OCI-LY7 (cell line): ENCODE measurements at regions not wholly inside any gene's neighbourhood (a gene's known extent, or its start where the extent isn't known, plus 50 kb on each side); places are given as distances from the start of the nearest gene placed in this dataset.

Experiments
- BruUV-seq: library from RNA; stranded (reverse); fragments of 400-500 nt; replicated peaks from 2 replicates; lab custom pipeline; 2021; lab: Mats Ljungman, UMichigan
- CTCF ChIA-PET: fragments of 300-600 bp; sonication (Branson Sonifier 250); formaldehyde crosslinking; loops from one replicate; lab custom pipeline; 2022; ENCODE audit warnings: antibody characterized with exemption; ENCODE audit not compliant: unreplicated experiment; lab: Charles Lee
- POLR2A ChIA-PET: fragments of 300-600 bp; sonication (Branson Sonifier 250); formaldehyde crosslinking; loops from one replicate; lab custom pipeline; 2022; ENCODE audit warnings: antibody characterized with exemption; lab: Charles Lee
- DNase-seq: peaks from one replicate; pipeline ENCODE4 v3.0.0-alpha.2; 2015; ENCODE audit warnings: low spot score
- H2AFZ ChIP-seq: fragments of 200-600 bp; sonication (generic), shearing (Covaris generic); 2 replicates; pipeline ENCODE4 v1.6.1; 2014; ENCODE audit warnings: mild to moderate bottlenecking, antibody characterized with exemption, low read length, moderate library complexity
- H3K27ac ChIP-seq: fragments of 200-600 bp; sonication (generic); 2 replicates; pipeline ENCODE4 v1.5.1; 2014; ENCODE audit warnings: mixed run types, low read depth, mild to moderate bottlenecking, moderate library complexity, low read length, inconsistent platforms; ENCODE audit not compliant: poor library complexity, severe bottlenecking
- H3K36me3 ChIP-seq: fragments of 200-600 bp; sonication (generic); 2 replicates; pipeline ENCODE4 v1.6.1; 2014; ENCODE audit warnings: mild to moderate bottlenecking, antibody characterized with exemption, low read length, moderate library complexity, mixed read lengths; ENCODE audit not compliant: insufficient read depth
- H3K4me1 ChIP-seq: fragments of 200-600 bp; sonication (generic); 2 replicates; pipeline ENCODE4 v1.5.1; 2014; ENCODE audit warnings: mild to moderate bottlenecking, low read length; ENCODE audit not compliant: insufficient read depth, poor library complexity, severe bottlenecking
- H3K4me2 ChIP-seq: fragments of 200-600 bp; sonication (generic); 2 replicates; pipeline ENCODE4 v1.6.1; 2014; ENCODE audit warnings: mild to moderate bottlenecking, low read length
- H3K4me3 ChIP-seq: fragments of 200-600 bp; sonication (generic); 2 replicates; pipeline ENCODE4 v1.5.1; 2014; ENCODE audit warnings: mild to moderate bottlenecking, low read depth, low read length; ENCODE audit not compliant: poor library complexity, severe bottlenecking
- H3K79me2 ChIP-seq: fragments of 200-600 bp; sonication (generic); 2 replicates; pipeline ENCODE4 v1.6.1; 2016; ENCODE audit warnings: low read depth, mild to moderate bottlenecking, low read length, moderate library complexity, mixed read lengths; ENCODE audit not compliant: insufficient read depth
- H3K9me2 ChIP-seq: fragments of 200-600 bp; sonication (generic); 2 replicates; pipeline ENCODE4 v1.6.1; 2016; ENCODE audit warnings: mild to moderate bottlenecking, low read length, mixed read lengths; ENCODE audit not compliant: insufficient read depth
- H3K9me3 ChIP-seq: fragments of 200-600 bp; sonication (generic); 2 replicates; pipeline ENCODE4 v1.6.1; 2014; ENCODE audit warnings: mild to moderate bottlenecking, mixed run types, low read length, mixed read lengths
- H4K20me1 ChIP-seq: fragments of 200-600 bp; sonication (generic); 2 replicates; pipeline ENCODE4 v1.6.1; 2014; ENCODE audit warnings: mild to moderate bottlenecking, antibody characterized with exemption, low read length, moderate library complexity, mixed read lengths; ENCODE audit not compliant: insufficient read depth
- EZH2phosphoT487 ChIP-seq: fragments of 200-600 bp; sonication (generic); IDR thresholded peaks from 2 replicates; pipeline ENCODE4 v1.6.1; 2018; ENCODE audit warnings: low read depth, borderline replicate concordance, mild to moderate bottlenecking, mixed run types, antibody characterized with exemption, low read length, moderate library complexity, mixed read lengths
- intact Hi-C: fragments of 100-400 bp; cut with micrococcal nuclease; formaldehyde crosslinking; loops from one replicate; pipeline ENCODE4 v1.10.0; 2022; ENCODE audit not compliant: unreplicated experiment
- TF ChIP-seq, protein P1 (sequence below): fragments of 200-600 bp; sonication (generic); conservative IDR thresholded peaks from 2 replicates; pipeline ENCODE4 v1.5.1; 2014; ENCODE audit warnings: mild to moderate bottlenecking, antibody characterized with exemption, low read length, moderate library complexity, mixed read lengths

DNA sequence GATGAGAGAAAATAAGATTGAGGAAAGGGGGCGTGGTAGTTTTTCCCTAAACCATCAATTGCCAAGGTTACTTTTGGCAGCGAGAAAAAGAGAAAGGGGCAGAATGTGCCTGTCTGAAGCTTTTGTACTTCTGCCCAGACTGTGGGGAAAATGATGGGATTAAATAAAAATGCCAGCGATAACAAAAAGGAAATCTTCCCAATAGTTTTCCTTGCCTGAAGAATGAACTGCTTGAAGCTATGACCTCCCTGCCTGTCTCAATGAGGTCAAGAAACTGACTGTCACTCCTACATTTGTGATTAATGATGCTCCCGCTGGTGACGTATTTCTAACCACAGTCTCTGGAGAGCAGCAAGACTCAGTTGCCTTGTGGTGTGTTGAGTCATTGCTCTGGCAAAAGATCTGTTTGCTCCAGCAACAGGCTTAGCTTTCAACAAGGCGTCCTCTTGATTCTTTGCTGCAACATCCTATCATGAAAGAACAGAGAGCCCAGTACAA is 1051.5 kb downstream of the DIAPH3 start:
- TF ChIP-seq, protein P1, sequence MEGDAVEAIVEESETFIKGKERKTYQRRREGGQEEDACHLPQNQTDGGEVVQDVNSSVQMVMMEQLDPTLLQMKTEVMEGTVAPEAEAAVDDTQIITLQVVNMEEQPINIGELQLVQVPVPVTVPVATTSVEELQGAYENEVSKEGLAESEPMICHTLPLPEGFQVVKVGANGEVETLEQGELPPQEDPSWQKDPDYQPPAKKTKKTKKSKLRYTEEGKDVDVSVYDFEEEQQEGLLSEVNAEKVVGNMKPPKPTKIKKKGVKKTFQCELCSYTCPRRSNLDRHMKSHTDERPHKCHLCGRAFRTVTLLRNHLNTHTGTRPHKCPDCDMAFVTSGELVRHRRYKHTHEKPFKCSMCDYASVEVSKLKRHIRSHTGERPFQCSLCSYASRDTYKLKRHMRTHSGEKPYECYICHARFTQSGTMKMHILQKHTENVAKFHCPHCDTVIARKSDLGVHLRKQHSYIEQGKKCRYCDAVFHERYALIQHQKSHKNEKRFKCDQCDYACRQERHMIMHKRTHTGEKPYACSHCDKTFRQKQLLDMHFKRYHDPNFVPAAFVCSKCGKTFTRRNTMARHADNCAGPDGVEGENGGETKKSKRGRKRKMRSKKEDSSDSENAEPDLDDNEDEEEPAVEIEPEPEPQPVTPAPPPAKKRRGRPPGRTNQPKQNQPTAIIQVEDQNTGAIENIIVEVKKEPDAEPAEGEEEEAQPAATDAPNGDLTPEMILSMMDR: no peak
- TF ChIP-seq EZH2phosphoT487: no peak
- BruUV-seq: no TSS peak
- ChIA-PET POLR2A (no interaction called here), CTCF (no interaction called here)
- H2AFZ ChIP-seq: no peak overlapping the region
- DNase-seq: no peak
- H3K36me3 ChIP-seq: no peaks in the 10 kb centered on the region
- no peaks in the 10 kb centered on the region for H3K79me2 ChIP-seq
- no peak overlapping the region for H3K4me2 ChIP-seq
- H3K9me3 ChIP-seq: no peaks in the 10 kb centered on the region
- no peaks in the 10 kb centered on the region for H3K4me1 ChIP-seq
- no peaks in the 10 kb centered on the region for H4K20me1 ChIP-seq
- H3K9me2 ChIP-seq: no peaks in the 10 kb centered on the region
- intact Hi-C loops: no loop called here
- H3K27ac ChIP-seq: no peak overlapping the region
- H3K4me3 ChIP-seq: no peak overlapping the region

DNA sequence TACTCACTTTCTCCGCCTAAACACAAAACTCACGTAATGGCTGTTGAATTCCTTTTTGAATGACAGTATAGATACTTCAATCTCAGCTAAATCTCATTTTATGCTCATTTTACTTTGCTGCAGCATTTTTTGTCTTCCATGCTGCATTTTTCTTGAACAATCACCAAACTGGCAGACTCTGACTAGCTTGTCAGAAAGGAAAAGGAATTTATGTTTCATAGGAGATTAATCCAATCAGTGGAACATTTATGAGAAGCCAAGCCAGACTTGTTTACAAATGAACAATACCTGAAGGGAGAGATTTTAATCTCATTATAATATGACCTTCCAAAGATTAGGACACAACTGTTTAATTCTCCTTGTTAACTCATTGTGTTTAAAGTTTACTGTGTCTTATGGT is 1044.3 kb downstream of the DIAPH3 start:
- Histone ChIP-seq H3K4me1 (no peaks in the 10 kb centered on the region), H3K9me2 (no peaks in the 10 kb centered on the region), H3K4me3 (no peak overlapping the region), H3K9me3 (no peaks in the 10 kb centered on the region), H3K27ac (no peak overlapping the region), H2AFZ (no peak overlapping the region), H3K36me3 (no peaks in the 10 kb centered on the region), H4K20me1 (no peaks in the 10 kb centered on the region), H3K4me2 (no peak overlapping the region), H3K79me2 (no peaks in the 10 kb centered on the region)
- ChIA-PET CTCF (no interaction called here), POLR2A (no interaction called here)
- DNase-seq: no peak
- intact Hi-C loops: no loop called here
- TF ChIP-seq, protein P1: no peak
- no peak for TF ChIP-seq EZH2phosphoT487
- no TSS peak for BruUV-seq

DNA sequence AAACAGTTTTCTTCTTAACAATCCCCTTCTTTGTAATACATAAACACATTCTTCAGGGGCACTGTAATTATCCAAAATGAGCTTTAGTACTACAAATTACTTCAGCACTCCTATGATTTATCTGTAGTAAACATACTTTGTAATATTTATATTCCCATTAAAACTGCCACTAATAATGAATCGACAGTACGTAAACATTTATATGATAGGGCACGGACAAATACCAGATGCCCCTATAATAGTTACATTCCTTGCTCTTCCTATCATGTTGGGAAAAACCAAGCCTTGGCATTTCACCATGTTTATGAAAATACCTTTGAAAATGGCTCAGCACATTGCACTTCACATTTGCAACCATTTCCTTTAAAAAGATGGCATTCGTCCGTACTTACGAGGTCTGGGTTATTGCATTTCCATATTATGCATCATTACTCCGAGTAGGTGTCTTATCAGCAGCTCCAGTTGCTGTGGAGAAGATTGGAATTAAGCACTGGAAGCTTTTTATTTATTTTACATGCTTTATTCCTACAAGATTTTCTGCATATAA is 1043.4 kb downstream of the DIAPH3 start:
- ChIA-PET POLR2A (interaction anchor here (0.6 kb wide), 1 partner anchor 140 kb away, joined by 3 read pairs; no protein-coding TSS in a partner anchor), CTCF (no interaction called here)
- Histone ChIP-seq H2AFZ (no peak overlapping the region), H3K4me1 (no peaks in the 10 kb centered on the region), H3K27ac (no peak overlapping the region), H3K4me3 (no peak overlapping the region), H3K79me2 (no peaks in the 10 kb centered on the region), H3K36me3 (no peaks in the 10 kb centered on the region), H3K9me3 (no peaks in the 10 kb centered on the region), H3K9me2 (no peaks in the 10 kb centered on the region), H3K4me2 (no peak overlapping the region), H4K20me1 (no peaks in the 10 kb centered on the region)
- BruUV-seq: no TSS peak
- intact Hi-C loops: no loop called here
- TF ChIP-seq, protein P1: no peak
- TF ChIP-seq EZH2phosphoT487: no peak
- DNase-seq: no peak
